ENCODE measurements at regions not wholly inside any gene's neighbourhood (a gene's known extent, or its start where the extent isn't known, plus 50 kb on each side); places are given as distances from the start of the nearest gene placed in this dataset.

GRCh38 chr2:146226077-146226476 lies 1618.8 kb upstream of the ACVR2A start:
- H3K4me3 ChIP-seq (ENCODE audit: low read depth, low read length), result no peak overlapping the region
- DNase-seq (ENCODE audit: low read depth), result no peak
- TF ChIP-seq, protein P1, sequence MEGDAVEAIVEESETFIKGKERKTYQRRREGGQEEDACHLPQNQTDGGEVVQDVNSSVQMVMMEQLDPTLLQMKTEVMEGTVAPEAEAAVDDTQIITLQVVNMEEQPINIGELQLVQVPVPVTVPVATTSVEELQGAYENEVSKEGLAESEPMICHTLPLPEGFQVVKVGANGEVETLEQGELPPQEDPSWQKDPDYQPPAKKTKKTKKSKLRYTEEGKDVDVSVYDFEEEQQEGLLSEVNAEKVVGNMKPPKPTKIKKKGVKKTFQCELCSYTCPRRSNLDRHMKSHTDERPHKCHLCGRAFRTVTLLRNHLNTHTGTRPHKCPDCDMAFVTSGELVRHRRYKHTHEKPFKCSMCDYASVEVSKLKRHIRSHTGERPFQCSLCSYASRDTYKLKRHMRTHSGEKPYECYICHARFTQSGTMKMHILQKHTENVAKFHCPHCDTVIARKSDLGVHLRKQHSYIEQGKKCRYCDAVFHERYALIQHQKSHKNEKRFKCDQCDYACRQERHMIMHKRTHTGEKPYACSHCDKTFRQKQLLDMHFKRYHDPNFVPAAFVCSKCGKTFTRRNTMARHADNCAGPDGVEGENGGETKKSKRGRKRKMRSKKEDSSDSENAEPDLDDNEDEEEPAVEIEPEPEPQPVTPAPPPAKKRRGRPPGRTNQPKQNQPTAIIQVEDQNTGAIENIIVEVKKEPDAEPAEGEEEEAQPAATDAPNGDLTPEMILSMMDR (IDR thresholded peaks at IDR 0.05; ENCODE audit: insufficient read depth, low read depth, low read length), result no peak

- no peak for DNase-seq (ENCODE audit: low read depth)
- TF ChIP-seq, protein P1 (IDR thresholded peaks at IDR 0.05; ENCODE audit: insufficient read depth, low read depth, low read length), result no peak
- H3K4me3 ChIP-seq (ENCODE audit: low read depth, low read length), result no peak overlapping the region
These were observed 1623.0 kb upstream of the ACVR2A start for GRCh38 chr2:146221826-146222225.

DNA sequence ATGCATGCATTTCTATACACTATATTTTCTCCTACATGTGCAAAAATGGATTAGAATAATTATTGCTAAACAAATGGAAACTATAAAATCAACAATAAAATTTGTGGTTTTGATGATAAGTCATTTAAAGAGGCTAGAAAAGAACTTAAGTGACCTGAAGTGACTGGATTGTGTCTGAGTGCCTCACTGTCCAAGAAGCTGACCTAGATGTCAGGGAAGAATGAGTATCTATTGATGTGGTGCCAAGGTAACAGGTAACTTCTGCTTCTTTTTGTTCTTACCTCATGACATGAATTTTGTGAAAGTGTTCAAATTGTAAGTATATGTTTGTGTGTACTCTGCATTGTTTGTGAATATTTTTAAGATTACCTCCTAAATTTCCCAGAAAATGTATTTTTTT lies 1623.9 kb upstream of the ACVR2A start:
- H3K4me3 ChIP-seq (ENCODE audit: low read depth, low read length), result no peak overlapping the region
- TF ChIP-seq, protein P1 (IDR thresholded peaks at IDR 0.05; ENCODE audit: insufficient read depth, low read depth, low read length), result no peak

DNA sequence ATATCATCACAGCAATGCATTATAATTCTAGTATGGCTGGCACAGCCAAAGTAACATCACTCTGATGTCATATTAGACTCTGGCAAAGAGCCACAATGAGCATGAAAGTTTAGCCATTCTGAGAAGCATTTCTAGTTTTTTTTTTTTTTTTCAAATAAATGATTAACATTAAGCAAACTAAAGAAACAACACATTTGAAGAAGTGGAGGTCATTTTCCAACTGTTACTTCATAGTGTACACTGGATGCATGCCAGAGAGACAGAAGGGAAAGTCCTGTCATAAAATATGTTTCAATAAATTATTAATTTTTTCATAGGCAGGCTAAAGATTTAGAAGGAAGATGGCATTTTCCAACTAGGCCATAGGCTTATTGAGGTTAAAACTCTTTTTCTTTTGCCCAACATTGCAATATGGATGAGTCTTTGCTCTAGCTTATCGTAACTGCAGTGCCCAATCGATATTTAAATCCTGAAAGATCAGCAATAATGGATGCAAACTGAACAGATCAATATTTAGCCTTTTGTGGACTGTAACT lies 1630.4 kb upstream of the ACVR2A start:
- no peak for DNase-seq (ENCODE audit: low read depth)
- no peak overlapping the region for H3K4me3 ChIP-seq (ENCODE audit: low read depth, low read length)
- TF ChIP-seq, protein P1 (IDR thresholded peaks at IDR 0.05; ENCODE audit: insufficient read depth, low read depth, low read length), result no peak

More for the DNA sequence above, 1623.9 kb upstream of the ACVR2A start:
- no peak for DNase-seq (ENCODE audit: low read depth)

DNA sequence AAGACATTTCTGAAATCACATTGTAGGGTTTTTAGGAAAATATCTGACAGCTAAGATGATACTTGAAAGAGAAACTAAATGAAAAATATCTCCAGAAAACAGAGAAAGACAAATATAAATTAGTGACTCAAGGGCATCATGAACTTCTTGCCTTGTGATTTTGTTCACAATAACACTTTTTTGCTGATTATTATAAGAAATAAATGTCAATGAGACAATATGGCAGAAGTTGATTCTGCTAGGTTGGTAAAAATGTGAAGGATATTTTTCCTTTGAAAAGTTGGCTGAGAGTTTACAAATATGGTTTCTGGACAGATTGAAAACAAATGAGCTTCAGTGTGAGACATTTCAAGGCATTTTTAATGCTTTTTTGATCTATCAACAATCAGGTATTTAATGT lies 1631.2 kb upstream of the ACVR2A start:
- TF ChIP-seq, protein P1 (IDR thresholded peaks at IDR 0.05; ENCODE audit: insufficient read depth, low read depth, low read length), result no peak
- DNase-seq (ENCODE audit: low read depth), result no peak
- H3K4me3 ChIP-seq (ENCODE audit: low read depth, low read length), result no peak overlapping the region

- DNase-seq (ENCODE audit: low read depth), result no peak
- TF ChIP-seq, protein P1 (IDR thresholded peaks at IDR 0.05; ENCODE audit: insufficient read depth, low read depth, low read length), result no peak
- no peak overlapping the region for H3K4me3 ChIP-seq (ENCODE audit: low read depth, low read length)
These were observed 1632.2 kb upstream of the ACVR2A start for GRCh38 chr2:146212602-146213001.

DNA sequence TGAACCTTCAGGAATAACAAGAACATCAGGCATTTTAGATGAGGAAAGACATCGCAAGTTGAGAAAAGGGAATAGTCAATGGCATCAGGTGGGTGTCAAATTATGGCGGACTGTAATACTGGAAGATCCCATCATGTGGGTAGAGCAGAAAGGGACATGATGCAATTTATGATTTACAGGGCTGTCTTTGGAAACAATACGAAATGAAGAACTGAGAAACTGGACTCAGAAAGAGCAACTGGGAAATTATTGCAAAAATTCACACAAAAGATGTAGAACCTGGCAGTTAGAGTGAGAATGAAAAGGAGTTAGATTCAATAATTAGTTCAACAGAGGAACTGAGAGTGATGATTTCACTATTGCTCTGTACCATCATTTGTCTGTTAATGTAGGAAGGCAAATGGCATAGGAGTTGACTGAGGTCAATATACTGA lies 1635.0 kb upstream of the ACVR2A start:
- TF ChIP-seq, protein P1 (IDR thresholded peaks at IDR 0.05; ENCODE audit: insufficient read depth, low read depth, low read length), result no peak
- no peak for DNase-seq (ENCODE audit: low read depth)
- no peak overlapping the region for H3K4me3 ChIP-seq (ENCODE audit: low read depth, low read length)
